HCT116 (cell line): ENCODE measurements at regions not wholly inside any gene's neighbourhood (a gene's known extent, or its start where the extent isn't known, plus 50 kb on each side); places are given as distances from the start of the nearest gene placed in this dataset.

Source experiments
- ATAC-seq: fragments of 200-7000 bp; cut with Tn5 transposase; 2 replicates; pipeline ENCODE4 v1.9.1; 2020; ENCODE audit warnings: mild to moderate bottlenecking, moderate library complexity
- BruUV-seq: library from RNA; stranded (reverse); fragments of 400-500 nt; replicated peaks from 2 replicates; lab custom pipeline; 2021; lab: Mats Ljungman, UMichigan
- CTCF ChIA-PET: fragments of 300-600 bp; sonication (Branson Sonifier 250); formaldehyde crosslinking; loops from one replicate; lab custom pipeline; 2021; ENCODE audit warnings: antibody characterized with exemption; lab: Charles Lee
- POLR2A ChIA-PET: fragments of 300-600, 350-600 bp; sonication (Branson Sonifier 250); formaldehyde crosslinking; loops from one replicate; lab custom pipeline; 2021; ENCODE audit warnings: antibody characterized with exemption; lab: Charles Lee
- RAD21 ChIA-PET, 2 experiments: fragments of 300-600 bp; sonication (Branson Sonifier 250); formaldehyde crosslinking; loops; one replicate each; lab custom pipeline; 2023; ENCODE audit warnings: low total read pairs in 2 of 2; ENCODE audit not compliant: uncharacterized antibody in 2 of 2, unreplicated experiment in 2 of 2, low non-redundant PET in 1 of 2; lab: Charles Lee
- DNase-seq: peaks from one replicate; pipeline ENCODE4 v3.0.0-alpha.2; 2010; ENCODE audit warnings: low read depth, low spot score
- H2AFZ ChIP-seq: fragments of 200-600 bp; shearing (Covaris generic), sonication (generic); 2 replicates; pipeline ENCODE4 v1.6.1; 2017; ENCODE audit warnings: low read depth, mixed run types, mixed read lengths, antibody characterized with exemption, low read length; ENCODE audit not compliant: poor library complexity, severe bottlenecking
- H3K27ac ChIP-seq: 2 replicates; pipeline ENCODE4 v1.5.1; 2012; ENCODE audit warnings: low read depth, low read length
- H3K27me3 ChIP-seq: fragments of 200-600 bp; sonication (generic); 2 replicates; pipeline ENCODE4 v1.6.1; 2016; ENCODE audit warnings: mixed run types, low read length, mixed read lengths; ENCODE audit not compliant: insufficient read depth
- H3K36me3 ChIP-seq, 2 experiments: fragments of 200-500 bp in 1 of 2; fragments of 200-600 bp in 1 of 2; sonication (Bioruptor generic) in 1 of 2; sonication (generic) in 1 of 2; 2 replicates each; pipeline versions ENCODE4 v1.5.1 to v1.6.1; 2014 to 2016; ENCODE audit warnings: low read length in 2 of 2, inconsistent platforms in 1 of 2, mixed read lengths in 1 of 2, mixed run types in 1 of 2; ENCODE audit not compliant: insufficient read depth in 2 of 2, control insufficient read depth in 1 of 2
- H3K4me1 ChIP-seq, 2 experiments: fragments of 200-600 bp in 1 of 2; sonication (generic) in 1 of 2; 2 replicates each; pipeline versions ENCODE4 v1.5.1 to v1.6.1; 2012 to 2017; ENCODE audit warnings: low read length in 2 of 2, inconsistent platforms in 1 of 2, mild to moderate bottlenecking in 1 of 2, mixed read lengths in 1 of 2, mixed run types in 1 of 2, moderate library complexity in 1 of 2; ENCODE audit not compliant: insufficient read depth in 2 of 2, control insufficient read depth in 1 of 2
- H3K4me2 ChIP-seq: fragments of 200-600 bp; sonication (generic); 2 replicates; pipeline ENCODE4 v1.6.1; 2017; ENCODE audit warnings: mixed run types, low read length, mixed read lengths
- H3K4me3 ChIP-seq, 2 experiments: fragments of 200-600 bp in 1 of 2; sonication (generic) in 1 of 2; replicated peaks in 1 of 2; 2 replicates each; pipeline ENCODE4 v1.5.1; 2011 to 2016; ENCODE audit warnings: low read length in 2 of 2, control low read depth in 1 of 2, low read depth in 1 of 2, mild to moderate bottlenecking in 1 of 2, mixed read lengths in 1 of 2, mixed run types in 1 of 2
- H3K79me2 ChIP-seq: fragments of 200-600 bp; sonication (generic); 2 replicates; pipeline ENCODE4 v1.6.1; 2017; ENCODE audit warnings: mild to moderate bottlenecking, mixed run types, low read length, moderate library complexity, mixed read lengths; ENCODE audit not compliant: insufficient read depth
- H3K9ac ChIP-seq: fragments of 200-600 bp; sonication (generic); 2 replicates; pipeline ENCODE4 v1.6.1; 2016; ENCODE audit warnings: low read length, mixed read lengths
- H3K9me2 ChIP-seq: fragments of 200-600 bp; sonication (generic), shearing (Covaris generic); 2 replicates; pipeline ENCODE4 v1.6.1; 2017; ENCODE audit warnings: mixed run types, mild to moderate bottlenecking, moderate library complexity; ENCODE audit not compliant: insufficient read depth
- H3K9me3 ChIP-seq, 2 experiments: fragments of 200-500 bp in 1 of 2; fragments of 200-600 bp in 1 of 2; sonication (Bioruptor generic) in 1 of 2; sonication (generic) in 1 of 2; 2 replicates each; pipeline ENCODE4 v1.6.1; 2014 to 2017; ENCODE audit warnings: low read length in 2 of 2, mixed read lengths in 2 of 2, inconsistent platforms in 1 of 2, low read depth in 1 of 2, mild to moderate bottlenecking in 1 of 2, mixed run types in 1 of 2, moderate library complexity in 1 of 2; ENCODE audit not compliant: control insufficient read depth in 1 of 2, insufficient read depth in 1 of 2
- H4K20me1 ChIP-seq: fragments of 200-600 bp; sonication (generic), shearing (Covaris generic); 2 replicates; pipeline ENCODE4 v1.6.1; 2017; ENCODE audit warnings: mixed run types, mild to moderate bottlenecking, moderate library complexity; ENCODE audit not compliant: insufficient read depth
- CBX3 ChIP-seq: IDR thresholded peaks from 2 replicates; pipeline ENCODE4 v1.6.1; 2012; ENCODE audit warnings: low read depth
- ELF1 ChIP-seq: IDR thresholded peaks from 2 replicates; pipeline ENCODE4 v1.6.1; 2012; ENCODE audit warnings: low read depth, borderline replicate concordance
- EZH2 ChIP-seq: fragments of 200-600 bp; sonication (generic); IDR thresholded peaks from 2 replicates; pipeline ENCODE4 v1.6.1; 2017; ENCODE audit warnings: antibody characterized with exemption, mixed run types
- EZH2phosphoT487 ChIP-seq: fragments of 200-600 bp; IDR thresholded peaks from 2 replicates; pipeline ENCODE4 v1.6.1; 2018; ENCODE audit warnings: antibody characterized with exemption, borderline replicate concordance
- JUND ChIP-seq: IDR thresholded peaks from 2 replicates; pipeline ENCODE4 v1.6.1; 2012
- POLR2A ChIP-seq: IDR thresholded peaks from 2 replicates; pipeline ENCODE4 v1.7.0; 2011; ENCODE audit warnings: borderline replicate concordance; ENCODE audit not compliant: insufficient read depth, insufficient read length; ENCODE audit errors: extremely low read depth
- RAD21 ChIP-seq: IDR thresholded peaks from 2 replicates; pipeline ENCODE4 v1.6.1; 2012; ENCODE audit warnings: low read depth, mild to moderate bottlenecking
- REST ChIP-seq: IDR thresholded peaks from 2 replicates; pipeline ENCODE4 v1.6.1; 2012; ENCODE audit warnings: low read depth
- SIN3A ChIP-seq: IDR thresholded peaks from 2 replicates; pipeline ENCODE4 v1.6.1; 2012; ENCODE audit warnings: low read depth
- SRF ChIP-seq: IDR thresholded peaks from 2 replicates; pipeline ENCODE4 v1.6.1; 2012; ENCODE audit warnings: low read depth
- YY1 ChIP-seq: IDR thresholded peaks from 2 replicates; pipeline ENCODE4 v1.6.1; 2011; ENCODE audit warnings: low read length, low read depth, moderate library complexity, mild to moderate bottlenecking; ENCODE audit not compliant: insufficient replicate concordance; ENCODE audit errors: extremely low read depth
- intact Hi-C: fragments of 100-400 bp; cut with micrococcal nuclease; formaldehyde crosslinking; loops from 2 replicates; pipeline ENCODE4 v1.10.0; 2022
- TF ChIP-seq, protein P1 (sequence below): IDR thresholded peaks from 2 replicates; pipeline ENCODE4 v1.6.1; 2012
- TF ChIP-seq, protein P2 (sequence below), 3 experiments: fragments of 200-600 bp in 1 of 3; sonication (generic) in 1 of 3; IDR thresholded peaks in 2 of 3; conservative IDR thresholded peaks in 1 of 3; 2 replicates each; pipeline ENCODE4 v1.5.1; 2012 to 2017; ENCODE audit warnings: low read depth in 2 of 3, low read length in 2 of 3, antibody characterized with exemption in 1 of 3, borderline replicate concordance in 1 of 3, control low read depth in 1 of 3, mild to moderate bottlenecking in 1 of 3, mixed read lengths in 1 of 3, mixed run types in 1 of 3, moderate library complexity in 1 of 3; ENCODE audit not compliant: insufficient read depth in 1 of 3

GRCh38 chr2:64742678-64743077 lies 89.0 kb upstream of the SERTAD2 start:
- Histone ChIP-seq H3K4me2 (no peak overlapping the region), H3K79me2 (peaks cover 70% of the 10 kb centered on the region), H3K4me3 (no peak overlapping the region), H3K9ac (no peak overlapping the region), H2AFZ (no peak overlapping the region), H3K9me3 (no peaks in the 10 kb centered on the region), H3K36me3 (no peaks in the 10 kb centered on the region), H3K9me2 (no peaks in the 10 kb centered on the region), H4K20me1 (no peaks in the 10 kb centered on the region), H3K4me1 (peaks cover 1 to 23% of the 10 kb centered on the region in 2 experiments; a peak in 3 of 4 replicates), H3K27ac (no peak overlapping the region), H3K27me3 (no peaks in the 10 kb centered on the region)
- no peak for TF ChIP-seq SRF
- DNase-seq (no peak), ATAC-seq (no peak)
- POLR2A ChIA-PET, result no interaction called here
- RAD21 ChIA-PET, result no interaction called here
- intact Hi-C loops, result no loop called here
- CTCF ChIA-PET, result no interaction called here
- no TSS peak for BruUV-seq

DNA sequence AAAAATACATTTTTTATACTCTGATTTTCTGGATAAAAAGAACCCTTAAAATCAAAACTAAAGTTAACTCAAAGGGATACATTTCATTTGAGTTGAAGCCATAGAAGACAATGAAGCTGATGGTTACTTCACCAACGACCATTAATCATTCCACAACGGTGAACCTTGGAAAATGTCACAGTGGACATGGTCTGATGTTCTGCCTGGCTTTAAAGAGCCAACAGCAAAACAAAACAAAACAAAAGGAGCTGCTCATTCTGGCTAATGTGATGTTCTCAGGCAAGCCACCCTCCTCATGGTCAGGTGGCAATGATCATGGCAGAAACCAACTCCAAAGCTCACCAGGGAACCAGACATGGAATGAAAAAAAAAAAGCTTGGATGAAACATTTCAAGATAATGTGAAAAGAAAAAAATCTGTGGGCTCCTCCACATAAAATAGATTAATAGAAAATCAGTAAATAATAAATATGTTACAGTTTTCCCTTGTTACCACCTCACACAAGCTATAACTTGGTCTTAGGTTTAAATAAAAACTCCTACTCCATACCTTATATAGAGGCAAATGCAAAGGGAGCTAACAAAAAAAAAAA lies 90.1 kb upstream of the SERTAD2 start:
- CTCF ChIA-PET, result interaction anchor here (0.5 kb wide), 1 partner anchor 95 kb away, joined by 4 read pairs; no protein-coding TSS in a partner anchor
- Histone ChIP-seq H3K79me2 (peaks cover 77% of the 10 kb centered on the region), H4K20me1 (no peaks in the 10 kb centered on the region), H3K9me3 (no peaks in the 10 kb centered on the region), H3K4me2 (no peak overlapping the region), H3K27ac (no peak overlapping the region), H3K36me3 (no peaks in the 10 kb centered on the region), H3K27me3 (no peaks in the 10 kb centered on the region), H3K9me2 (no peaks in the 10 kb centered on the region), H2AFZ (no peak overlapping the region), H3K9ac (no peak overlapping the region), H3K4me1 (peaks cover 10 to 34% of the 10 kb centered on the region in 2 experiments; a peak in 3 of 4 replicates), H3K4me3 (no peak overlapping the region)
- intact Hi-C loops, result no loop called here
- DNase-seq, result no peak
- POLR2A ChIA-PET, result interaction anchor here (1.1 kb wide), 1 partner anchor 94 kb away, joined by 3 read pairs; no protein-coding TSS in a partner anchor
- RAD21 ChIA-PET, result no interaction called here
- ATAC-seq, result no peak
- no TSS peak for BruUV-seq
- TF ChIP-seq POLR2A (no peak), YY1 (no peak), JUND (no peak), CBX3 (no peak), REST (no peak), ELF1 (no peak), EZH2phosphoT487 (no peak), EZH2 (no peak), SIN3A (no peak), RAD21 (no peak)
- TF ChIP-seq, protein P1, sequence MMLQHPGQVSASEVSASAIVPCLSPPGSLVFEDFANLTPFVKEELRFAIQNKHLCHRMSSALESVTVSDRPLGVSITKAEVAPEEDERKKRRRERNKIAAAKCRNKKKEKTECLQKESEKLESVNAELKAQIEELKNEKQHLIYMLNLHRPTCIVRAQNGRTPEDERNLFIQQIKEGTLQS, result no peak
- TF ChIP-seq, protein P2, sequence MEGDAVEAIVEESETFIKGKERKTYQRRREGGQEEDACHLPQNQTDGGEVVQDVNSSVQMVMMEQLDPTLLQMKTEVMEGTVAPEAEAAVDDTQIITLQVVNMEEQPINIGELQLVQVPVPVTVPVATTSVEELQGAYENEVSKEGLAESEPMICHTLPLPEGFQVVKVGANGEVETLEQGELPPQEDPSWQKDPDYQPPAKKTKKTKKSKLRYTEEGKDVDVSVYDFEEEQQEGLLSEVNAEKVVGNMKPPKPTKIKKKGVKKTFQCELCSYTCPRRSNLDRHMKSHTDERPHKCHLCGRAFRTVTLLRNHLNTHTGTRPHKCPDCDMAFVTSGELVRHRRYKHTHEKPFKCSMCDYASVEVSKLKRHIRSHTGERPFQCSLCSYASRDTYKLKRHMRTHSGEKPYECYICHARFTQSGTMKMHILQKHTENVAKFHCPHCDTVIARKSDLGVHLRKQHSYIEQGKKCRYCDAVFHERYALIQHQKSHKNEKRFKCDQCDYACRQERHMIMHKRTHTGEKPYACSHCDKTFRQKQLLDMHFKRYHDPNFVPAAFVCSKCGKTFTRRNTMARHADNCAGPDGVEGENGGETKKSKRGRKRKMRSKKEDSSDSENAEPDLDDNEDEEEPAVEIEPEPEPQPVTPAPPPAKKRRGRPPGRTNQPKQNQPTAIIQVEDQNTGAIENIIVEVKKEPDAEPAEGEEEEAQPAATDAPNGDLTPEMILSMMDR (IDR thresholded peaks at IDR 0.05 in 2 of 3, conservative IDR thresholded peaks at IDR 0.05 in 1 of 3; ENCODE audit: borderline replicate concordance in 1 of 3, insufficient read depth in 1 of 3, low read depth in 2 of 3, low read length in 2 of 3), result no peak
